ENCODE measurements at regions not wholly inside any gene's neighbourhood (a gene's known extent, or its start where the extent isn't known, plus 50 kb on each side); places are given as distances from the start of the nearest gene placed in this dataset.

DNA sequence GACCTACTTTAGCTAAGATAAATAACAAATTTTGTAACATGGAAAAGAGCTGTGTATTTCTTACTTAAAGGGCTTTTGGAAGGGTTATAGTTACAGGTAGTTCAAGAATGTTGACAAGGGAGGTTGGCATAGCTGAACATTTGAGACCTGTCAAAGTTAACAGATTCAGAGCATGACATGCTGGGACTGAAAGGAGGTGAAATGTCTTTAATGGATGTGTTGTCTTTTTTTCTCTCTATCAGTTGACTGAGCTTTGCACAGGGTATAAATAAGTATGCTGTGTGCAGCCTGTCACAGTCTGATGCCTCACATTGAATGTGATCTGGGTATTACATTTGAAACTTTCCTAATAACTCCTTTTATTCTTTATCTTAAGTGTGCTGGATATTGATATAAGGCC lies 411.9 kb upstream of the ZP4 start:
- DNase-seq (ENCODE audit: low spot score), result no peak

DNA sequence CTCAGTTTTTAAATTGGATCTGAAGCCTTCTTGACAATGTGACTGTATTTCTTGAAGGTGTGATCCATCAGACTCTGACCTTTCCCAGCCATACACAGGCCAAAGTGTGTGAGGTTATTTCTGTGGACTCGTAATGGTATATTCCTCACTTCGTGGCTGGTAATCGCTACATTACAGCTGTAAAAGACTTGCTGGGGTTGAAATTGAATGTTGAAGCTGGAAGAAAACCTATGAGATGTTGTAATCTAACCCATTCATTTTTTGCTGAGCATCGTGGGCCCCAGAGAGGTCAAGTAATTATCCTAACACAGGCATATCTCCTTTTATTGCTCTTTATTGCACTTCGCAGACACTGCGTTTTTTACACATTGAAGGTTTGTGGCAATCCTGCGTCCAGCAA lies 405.6 kb upstream of the ZP4 start:
- DNase-seq (ENCODE audit: low spot score), result no peak

DNA sequence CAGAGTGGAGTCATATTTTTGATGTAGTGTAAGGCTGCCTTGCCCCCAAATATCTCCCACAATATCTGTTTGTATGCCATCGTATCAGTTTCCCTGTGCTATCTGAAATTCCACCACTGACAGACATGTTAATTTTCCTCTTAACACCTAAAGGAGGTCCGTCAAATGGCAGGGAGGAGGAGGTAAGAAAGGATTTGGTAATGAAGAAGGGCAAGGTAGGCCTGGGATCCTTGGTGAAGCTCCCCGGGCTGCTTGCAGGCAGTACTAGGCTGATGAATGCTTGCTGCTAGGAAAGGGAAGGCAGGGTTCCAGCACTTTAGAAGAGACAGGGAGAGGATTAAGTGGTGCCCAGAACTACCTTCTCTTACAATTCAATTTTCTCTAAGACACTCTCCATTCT lies 402.4 kb upstream of the ZP4 start:
- no peak for DNase-seq (ENCODE audit: low spot score)

DNA sequence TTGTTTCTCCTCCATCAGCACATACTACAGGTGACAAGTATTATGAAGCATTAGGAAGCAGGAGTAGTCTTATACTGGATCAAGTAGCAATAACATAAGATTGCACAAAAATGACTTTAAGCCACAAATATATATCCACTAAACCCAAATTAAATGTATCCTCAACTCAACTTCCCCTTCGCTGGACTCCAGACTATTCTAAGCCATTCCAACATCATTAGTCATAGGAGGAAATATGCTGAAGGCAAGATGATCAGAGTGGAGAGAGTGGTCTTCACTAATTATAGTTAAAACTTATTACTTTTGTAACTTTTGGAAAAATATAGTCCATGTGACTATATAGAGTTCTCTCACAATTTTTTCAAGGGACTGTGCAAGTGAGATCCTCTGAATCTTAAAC lies 390.7 kb upstream of the ZP4 start:
- no peak for DNase-seq (ENCODE audit: low spot score)

DNA sequence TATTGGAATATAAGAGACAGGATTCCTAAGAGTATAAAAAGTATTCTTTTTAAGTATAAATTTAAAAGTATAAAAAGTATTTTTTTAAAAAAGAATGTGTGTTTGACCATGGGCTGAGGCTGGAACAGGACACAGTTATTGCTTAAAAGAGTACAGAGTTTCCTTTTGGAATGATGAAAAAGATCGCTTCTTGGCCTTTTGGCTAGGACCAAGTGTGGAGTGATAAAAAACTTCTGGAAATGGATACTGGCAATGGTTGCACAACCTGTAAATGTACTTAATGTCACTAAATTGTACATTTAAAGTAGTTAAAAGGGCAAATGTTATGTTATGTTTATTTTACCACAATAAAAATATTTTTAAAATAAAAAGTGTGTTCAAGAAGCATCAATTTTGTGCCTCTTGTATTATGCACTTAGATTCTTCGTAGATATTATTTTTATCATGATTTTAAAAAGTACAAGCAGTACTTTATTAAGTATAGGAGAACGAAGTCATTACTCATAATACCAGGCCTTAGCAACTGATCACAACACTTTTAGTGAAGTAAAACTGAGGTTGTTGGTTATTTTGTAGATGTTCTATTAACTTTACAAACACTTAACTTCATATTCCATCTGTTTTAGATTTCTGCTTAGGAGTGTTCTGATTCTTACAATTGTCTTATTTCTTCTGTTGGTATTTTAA lies 389.1 kb upstream of the ZP4 start:
- DNase-seq (ENCODE audit: low spot score), result no peak

DNA sequence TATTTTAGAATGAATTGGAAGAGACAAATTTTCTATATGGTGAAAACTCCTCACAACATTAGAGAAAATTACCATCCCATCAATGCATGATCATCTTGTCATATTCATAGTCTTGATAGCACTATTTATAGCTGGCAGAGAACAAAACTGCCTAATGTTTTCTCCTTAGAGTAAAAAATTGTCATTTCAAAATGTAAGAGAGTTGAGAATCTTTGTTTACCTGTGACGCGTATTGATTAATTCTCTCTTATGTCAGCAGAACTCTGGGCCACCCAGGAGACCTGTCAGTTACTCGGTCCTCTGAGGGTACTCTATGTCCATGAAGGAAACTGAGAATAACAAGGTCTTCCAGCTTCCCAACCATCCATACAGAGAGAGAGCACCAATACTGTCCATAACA lies 381.4 kb upstream of the ZP4 start:
- no peak for DNase-seq (ENCODE audit: low spot score)

DNA sequence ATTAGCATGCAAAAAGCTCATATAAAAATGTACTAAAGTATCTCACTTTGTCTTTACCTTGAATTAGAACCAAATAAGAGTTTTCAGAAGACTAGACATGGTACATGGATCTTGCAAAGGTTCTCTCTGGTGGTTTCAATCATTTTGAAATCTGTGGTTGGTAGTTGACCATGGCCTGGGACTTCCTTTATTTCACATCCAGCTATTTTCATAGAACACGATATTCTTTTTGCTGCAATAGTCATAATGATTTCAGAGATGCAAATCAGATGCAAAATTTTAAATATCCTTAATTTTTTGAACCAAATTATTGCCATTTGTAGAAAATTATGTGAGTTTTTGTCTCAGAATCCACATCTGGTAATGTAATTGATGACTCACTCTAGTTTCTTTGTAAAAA lies 375.1 kb upstream of the ZP4 start:
- no peak for DNase-seq (ENCODE audit: low spot score)

DNA sequence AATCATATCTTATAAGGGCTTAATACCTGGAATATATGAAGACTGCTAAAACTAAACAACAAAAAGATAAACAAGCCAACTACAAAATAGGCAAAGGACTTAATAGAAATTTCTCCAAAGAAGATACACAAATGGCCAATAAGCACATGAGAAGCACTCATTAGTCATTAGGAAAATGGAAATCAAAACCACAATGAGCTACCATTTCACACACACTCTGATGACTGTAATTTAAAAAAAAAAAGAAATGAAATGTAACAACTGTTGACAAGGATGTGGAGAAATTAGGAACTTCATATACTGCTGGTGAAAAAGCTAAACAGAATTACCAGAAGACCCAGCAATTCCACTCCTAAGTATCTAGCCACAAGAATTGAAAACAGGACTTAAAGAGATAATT lies 374.2 kb upstream of the ZP4 start:
- no peak for DNase-seq (ENCODE audit: low spot score)

DNA sequence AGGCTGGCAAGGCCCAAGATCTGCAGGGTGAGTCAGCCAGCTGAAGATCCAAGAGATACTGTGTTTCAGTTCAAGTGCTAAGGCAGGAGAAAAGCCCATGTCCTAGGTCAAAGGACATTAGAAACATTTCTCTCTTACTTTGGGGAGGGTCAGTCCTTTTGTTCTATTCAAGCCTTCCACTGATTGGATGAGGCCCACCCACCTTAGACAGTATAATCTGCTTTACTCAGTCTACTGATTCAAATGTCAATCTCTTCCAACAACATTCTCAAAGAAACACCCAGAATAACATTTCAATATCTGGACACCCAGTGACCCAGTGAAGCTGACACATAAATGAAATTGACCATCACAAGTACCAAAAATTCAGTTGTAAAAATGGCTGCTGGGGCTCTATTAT lies 367.8 kb upstream of the ZP4 start:
- no peak for DNase-seq (ENCODE audit: low spot score)

DNA sequence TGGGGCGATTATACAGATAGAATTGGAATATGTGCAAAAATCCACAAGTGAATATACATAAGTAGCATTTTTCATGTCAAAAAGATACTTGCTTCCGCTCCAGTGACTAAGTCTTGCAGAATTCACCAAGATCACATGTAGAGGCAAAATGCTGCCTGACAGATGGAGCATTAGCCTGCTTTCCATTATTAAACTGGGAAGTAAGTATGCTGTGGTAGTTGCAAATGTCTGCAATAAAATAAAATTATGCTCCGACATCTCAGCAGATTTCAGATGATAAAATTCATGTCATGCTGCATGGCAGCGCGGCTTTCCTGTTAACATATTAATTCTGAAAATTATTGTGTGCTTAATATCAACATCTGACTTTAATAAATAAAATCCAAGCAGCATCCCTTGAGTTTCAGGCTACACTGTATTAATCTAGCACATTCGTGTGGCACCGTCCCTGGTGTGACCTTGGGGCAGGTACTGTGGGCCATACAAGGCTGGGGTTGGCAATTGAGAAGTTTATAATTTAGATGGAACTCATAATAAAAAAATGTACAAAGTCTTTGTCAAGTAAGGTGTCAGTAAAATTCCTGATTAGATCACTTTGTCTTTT lies 366.4 kb upstream of the ZP4 start:
- no peak for DNase-seq (ENCODE audit: low spot score)

DNA sequence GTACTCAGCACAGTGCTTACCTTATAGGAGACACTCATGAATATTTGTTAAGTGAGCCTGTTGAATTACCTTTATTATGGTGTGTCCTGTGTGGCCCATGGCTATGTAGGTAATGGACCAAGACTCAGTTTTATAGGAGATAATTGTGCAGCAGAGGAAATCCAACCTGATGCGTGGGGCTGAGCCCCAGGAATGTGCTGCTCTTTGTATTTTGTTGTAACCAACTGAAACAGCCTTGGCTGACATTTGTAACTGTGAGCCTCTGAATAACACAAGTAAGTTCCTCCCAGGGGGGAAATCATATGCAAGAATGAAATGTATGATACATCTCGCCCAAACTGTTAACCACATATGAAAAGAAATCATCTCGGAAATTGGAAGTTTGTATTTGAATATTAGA lies 364.2 kb upstream of the ZP4 start:
- no peak for DNase-seq (ENCODE audit: low spot score)

DNA sequence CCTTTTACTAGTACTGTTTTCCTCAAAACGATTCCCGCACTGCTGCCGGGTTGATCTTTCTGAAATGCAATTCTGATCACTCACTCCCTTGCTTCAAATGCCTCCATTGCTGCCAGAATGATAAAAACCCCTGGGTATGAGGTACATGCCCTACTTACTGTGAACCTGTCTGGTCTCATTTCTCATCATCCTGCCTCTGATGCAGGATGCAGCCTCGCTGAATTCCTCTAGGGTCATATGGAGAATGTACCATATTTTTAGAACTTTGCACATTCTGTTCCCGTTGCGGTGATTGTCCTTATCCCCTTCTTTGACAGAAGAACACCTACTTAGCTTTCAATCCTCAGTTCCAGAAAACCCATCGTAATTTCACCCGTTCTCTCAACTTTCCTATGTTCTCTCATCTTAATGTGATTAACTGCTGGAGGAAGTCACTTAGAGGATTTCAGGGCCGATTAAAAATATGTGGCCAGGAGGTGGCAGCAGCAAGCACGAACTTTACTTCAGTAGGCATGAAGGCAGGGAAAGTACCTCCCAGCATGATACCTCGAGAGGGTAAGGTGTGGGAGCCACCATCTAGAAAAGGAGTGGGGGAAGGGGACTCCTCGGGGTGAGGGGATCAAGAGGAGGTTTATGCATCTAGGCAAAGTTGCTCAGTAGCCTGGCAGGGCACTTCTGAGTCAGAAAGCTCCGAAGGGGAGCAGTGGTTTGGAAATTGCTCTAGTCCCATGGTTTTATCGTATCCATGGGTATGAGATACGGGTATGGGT lies 361.5 kb upstream of the ZP4 start:
- DNase-seq (ENCODE audit: low spot score), result peak; percentile 65

DNA sequence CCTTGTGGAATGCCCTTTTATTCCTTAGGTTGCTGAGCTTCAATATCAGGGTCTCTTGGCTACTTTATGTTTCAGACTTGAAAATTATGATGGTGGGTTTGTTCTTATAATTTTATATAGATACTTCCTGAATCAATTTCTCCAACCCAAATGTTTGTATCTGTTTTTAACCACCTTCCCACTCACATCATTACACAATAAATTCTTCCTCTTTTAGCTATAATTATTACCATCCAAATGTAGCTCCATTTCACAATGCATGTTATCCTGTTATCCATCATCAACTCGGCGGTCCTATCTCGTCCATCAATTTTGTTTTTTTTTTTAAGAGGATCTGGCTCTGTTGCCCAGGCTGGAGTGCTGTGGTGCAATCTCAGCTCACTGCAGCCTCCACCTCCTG lies 357.6 kb upstream of the ZP4 start:
- DNase-seq (ENCODE audit: low spot score), result no peak

DNA sequence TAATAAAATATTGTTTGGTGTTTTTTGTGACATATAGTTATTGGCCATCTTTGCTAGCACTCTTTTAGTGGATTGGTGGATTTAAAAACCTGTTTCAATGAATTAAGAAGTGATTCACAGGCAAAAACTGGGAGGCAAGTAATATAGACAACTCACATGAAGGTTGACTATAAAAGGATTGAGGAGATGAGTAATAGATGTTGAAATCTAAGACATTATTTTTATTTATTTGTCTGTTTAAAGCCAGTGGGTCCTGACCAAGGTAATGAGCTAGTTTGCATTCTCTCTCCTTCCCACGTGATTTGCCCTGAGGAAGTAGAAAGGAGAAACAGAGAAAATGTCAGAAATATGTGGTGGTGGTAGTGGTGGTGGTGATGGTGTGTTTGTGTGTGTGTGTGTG lies 351.5 kb upstream of the ZP4 start:
- DNase-seq (ENCODE audit: low spot score), result no peak

DNA sequence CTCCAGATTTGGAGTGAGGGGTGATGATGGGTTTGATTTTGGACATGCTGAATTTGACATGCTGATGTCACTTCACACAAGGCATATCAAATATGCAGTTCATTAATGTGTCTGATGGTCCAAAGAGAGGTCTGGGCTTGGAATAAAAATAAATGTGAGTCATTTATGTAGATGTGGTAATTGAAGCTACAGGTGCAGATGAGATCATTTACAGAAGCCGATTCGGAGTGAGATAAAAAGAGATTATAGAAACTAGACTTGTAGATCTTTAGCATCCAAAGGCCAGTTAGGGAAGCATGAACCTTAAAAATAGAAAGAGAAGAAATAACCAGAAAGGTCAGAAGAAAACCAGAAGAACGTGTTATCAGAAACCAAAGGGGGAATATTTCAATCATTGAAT lies 350.9 kb upstream of the ZP4 start:
- DNase-seq (ENCODE audit: low spot score), result no peak

DNA sequence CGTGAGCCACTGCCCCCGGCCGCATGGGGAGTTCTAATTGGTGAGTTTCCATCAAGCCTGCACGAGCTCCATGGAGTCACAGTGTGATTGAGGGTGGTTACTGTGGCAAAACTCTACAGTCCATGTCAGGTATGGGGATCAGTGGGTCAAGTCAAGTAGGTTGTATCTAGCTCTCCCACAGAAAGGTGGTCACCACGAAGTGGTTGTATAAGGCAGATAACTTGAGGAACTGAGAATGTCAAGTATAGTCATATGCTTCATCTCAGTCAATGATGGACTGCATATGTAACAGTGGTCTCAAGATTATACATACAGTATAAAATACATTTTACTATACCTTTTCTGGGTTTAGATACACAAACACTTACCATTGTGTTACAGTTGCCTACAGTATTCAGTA lies 348.6 kb upstream of the ZP4 start:
- no peak for DNase-seq (ENCODE audit: low spot score)

DNA sequence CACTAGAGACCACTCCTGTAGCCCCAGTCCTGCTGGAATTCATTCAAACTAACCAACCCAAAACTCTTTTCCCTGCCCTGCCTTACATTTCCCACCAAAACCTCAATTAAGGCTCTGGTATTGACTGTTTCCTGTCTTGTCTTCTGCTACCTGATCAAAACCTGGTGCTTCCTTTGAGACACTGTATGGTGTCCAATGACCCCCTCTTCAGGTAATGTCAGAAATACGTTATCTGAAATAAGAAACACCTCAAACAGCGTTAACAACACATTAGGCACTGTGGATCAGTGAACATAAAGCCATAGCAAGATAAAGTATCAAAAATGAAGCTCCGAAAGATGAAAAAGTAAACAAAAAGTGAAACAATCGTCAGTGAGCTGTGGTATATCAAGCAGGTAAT lies 343.2 kb upstream of the ZP4 start:
- no peak for DNase-seq (ENCODE audit: low spot score)

DNA sequence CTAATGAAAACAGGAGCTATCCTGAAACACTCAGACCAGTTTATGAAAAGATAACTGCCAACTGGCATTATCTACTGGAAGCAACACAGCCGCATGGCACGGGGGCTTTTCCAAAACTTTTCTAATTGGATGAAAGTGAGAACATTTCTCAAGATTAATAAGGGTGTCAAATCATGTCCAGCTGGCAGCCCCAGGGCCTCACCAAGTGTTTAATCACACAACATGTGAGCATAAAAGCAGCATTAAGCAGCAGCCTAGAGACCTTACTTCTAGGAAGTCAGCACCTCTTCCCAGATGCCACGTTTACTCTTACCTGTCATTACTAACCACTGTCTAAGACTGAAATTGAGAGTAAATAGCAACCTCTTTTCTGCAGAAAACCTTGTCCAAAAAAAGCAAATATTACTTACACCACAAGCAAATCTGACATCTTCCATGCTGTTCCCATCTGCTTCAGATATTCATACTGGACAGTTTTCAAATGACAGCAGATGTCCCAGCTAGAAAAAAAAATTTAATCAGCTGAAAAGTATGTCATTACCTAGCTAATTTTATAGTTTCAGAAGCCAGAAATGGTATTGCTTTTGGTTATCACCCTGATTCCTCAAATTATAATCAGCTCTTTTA lies 341.5 kb upstream of the ZP4 start:
- DNase-seq (ENCODE audit: low spot score), result no peak

DNA sequence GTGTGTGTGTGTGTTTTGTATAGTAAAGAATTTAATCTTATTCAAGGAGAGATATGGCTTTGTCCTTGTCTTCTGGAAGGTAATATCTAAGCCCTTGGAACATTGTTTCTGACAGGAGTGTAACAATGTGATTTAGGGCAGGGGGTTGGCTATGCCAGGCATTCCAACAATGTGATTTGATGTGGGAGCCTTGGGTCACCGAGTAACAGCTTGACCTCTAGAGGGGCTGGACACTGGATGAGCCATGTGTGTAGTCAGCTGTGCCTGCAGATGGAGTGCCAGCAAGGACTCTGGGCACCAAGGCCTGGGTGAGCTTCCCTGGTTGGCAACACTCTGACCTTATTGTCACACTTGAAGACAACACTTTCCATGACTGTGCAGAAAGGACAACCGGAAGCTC lies 336.1 kb upstream of the ZP4 start:
- no peak for DNase-seq (ENCODE audit: low spot score)

DNA sequence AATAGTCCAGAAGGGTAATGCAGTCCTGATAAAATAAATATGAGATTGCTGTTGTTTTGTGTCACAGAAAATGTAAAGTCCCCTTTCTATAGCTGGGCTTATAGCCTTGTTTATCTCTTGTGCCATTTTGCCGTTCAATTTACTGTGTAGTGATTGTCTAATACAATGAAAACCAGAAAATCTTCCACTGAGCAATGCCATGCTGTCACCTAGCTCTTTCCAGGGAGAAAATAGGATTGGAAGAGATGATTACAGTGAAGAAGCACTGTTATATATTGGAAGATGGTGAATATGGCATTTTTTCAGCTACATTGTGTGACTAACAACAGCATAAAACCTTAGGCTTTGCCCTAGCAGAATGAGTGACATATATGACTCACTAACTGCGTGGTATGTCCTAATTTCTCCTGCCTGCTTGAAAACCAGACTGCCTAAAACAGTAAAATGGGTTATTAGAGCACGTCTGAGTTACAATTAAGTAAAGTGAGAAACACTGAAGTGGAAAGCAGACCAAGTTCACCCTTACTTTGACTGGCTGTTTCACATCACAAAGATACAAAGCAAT lies 332.4 kb upstream of the ZP4 start:
- DNase-seq (ENCODE audit: low spot score), result no peak

DNA sequence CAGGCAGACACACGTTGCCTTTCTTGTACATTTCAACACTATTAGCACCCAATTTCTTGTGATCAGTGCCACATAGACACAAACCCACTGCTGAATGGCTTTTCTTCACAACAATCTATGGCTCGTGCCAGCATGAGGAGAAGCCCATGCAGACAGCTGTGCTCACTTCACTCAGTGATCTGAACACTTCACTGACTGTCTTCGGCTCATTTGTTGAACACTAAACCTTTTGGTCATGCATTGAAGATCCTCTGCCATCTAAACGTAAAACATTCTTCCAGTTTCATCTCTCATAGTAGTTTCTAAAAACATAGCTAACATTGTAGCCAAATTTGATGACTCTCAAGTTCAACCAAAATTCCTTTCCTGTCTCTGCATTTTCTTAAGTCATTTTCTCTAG lies 331.0 kb upstream of the ZP4 start:
- no peak for DNase-seq (ENCODE audit: low spot score)

DNA sequence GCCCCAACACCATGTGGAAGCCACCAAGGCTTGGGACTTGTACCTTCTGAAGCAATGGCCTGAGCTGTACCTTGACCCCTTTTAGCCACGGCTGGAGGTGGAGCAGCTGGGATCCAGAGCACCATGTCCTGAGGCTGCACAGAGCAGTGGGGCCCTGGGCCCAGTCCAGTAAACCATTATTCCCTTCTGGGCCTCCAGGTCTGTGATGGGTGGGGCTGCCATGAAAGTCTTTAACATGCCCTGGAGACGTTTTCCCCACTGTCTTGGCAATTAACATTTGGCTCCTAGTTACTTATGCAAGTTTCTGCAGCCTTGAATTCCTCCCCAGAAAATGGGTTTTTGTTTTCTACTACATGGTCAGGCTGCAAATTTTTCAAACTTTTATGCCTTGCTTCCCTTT lies 323.7 kb upstream of the ZP4 start:
- no peak for DNase-seq (ENCODE audit: low spot score)

All from mucosa of gallbladder (tissue), 1 donor.